Right lobe of liver (tissue), 6 donors: ENCODE measurements at regions not wholly inside any gene's neighbourhood (a gene's known extent, or its start where the extent isn't known, plus 50 kb on each side); places are given as distances from the start of the nearest gene placed in this dataset.

Experiments used
- ATAC-seq, 4 donors: fragments of 200-7000 bp; cut with Tn5 transposase; one replicate each; pipeline ENCODE4 v1.9.1; 2020; ENCODE audit warnings: mild to moderate bottlenecking in 4 of 4, moderate library complexity in 4 of 4
- DNase-seq, 3 donors: peaks; one replicate each; pipeline ENCODE4 v3.0.0-alpha.2; 2020
- H3K27ac ChIP-seq, 3 donors: fragments of 200-600 bp; one replicate each; pipeline ENCODE4 v1.8.0; 2022
- H3K27me3 ChIP-seq, 2 donors: fragments of 200-600 bp; one replicate each; pipeline ENCODE4 v1.8.0; 2022
- H3K36me3 ChIP-seq, 4 donors: fragments of 200-600 bp; sonication (generic) in 1 of 4; one replicate each; pipeline versions ENCODE4 v1.5.1 to v1.8.0; 2017 to 2022; ENCODE audit warnings: control low read depth in 1 of 4
- H3K4me1 ChIP-seq, 4 donors: fragments of 200-600 bp; sonication (generic) in 1 of 4; one replicate each; pipeline versions ENCODE4 v1.5.1 to v1.8.0; 2017 to 2022; ENCODE audit warnings: control low read depth in 1 of 4
- H3K4me3 ChIP-seq, 3 donors: fragments of 200-600 bp; one replicate each; pipeline ENCODE4 v1.8.0; 2022
- H3K9me3 ChIP-seq, 4 donors: fragments of 200-600 bp; sonication (generic) in 1 of 4; one replicate each; pipeline versions ENCODE4 v1.5.1 to v1.8.0; 2017 to 2022; ENCODE audit warnings: control low read depth in 1 of 4
- POLR2A ChIP-seq: fragments of 450-650 bp; IDR thresholded peaks from one replicate; pipeline ENCODE4 v1.6.1; 2017; ENCODE audit warnings: antibody characterized with exemption, mild to moderate bottlenecking
- WGBS: methylation state at CpG from one replicate; pipeline ENCODE4 v1.1.6; 2018; ENCODE audit warnings: low coverage, low lambda C conversion rate; ENCODE audit not compliant: insufficient coverage; ENCODE audit errors: missing lambda C conversion rate; 5-methylcytosine and 5-hydroxymethylcytosine counted together
- intact Hi-C, 2 donors: fragments of 100-400 bp; cut with DNase I; formaldehyde crosslinking; loops; one replicate each; pipeline versions ENCODE4 v1.11.2 to v1.14.1; 2022
- TF ChIP-seq, protein P1 (sequence below), 4 donors: fragments of 200-600 bp in 3 of 4; fragments of 450-650 bp in 1 of 4; IDR thresholded peaks; one replicate each; pipeline versions ENCODE4 v1.5.1 to v1.8.0; 2016 to 2022; ENCODE audit warnings: antibody characterized with exemption in 4 of 4, mild to moderate bottlenecking in 2 of 4
- donor health status: DM: no; HTN: yes; CAD: no.
- donor health status: DM: no; HTN: no; CAD: no.
- donor health status: DM: no; HTN: no; CAD: no.
- donor health status: DM: no; HTN: yes; CAD: no.
- donor health status: DM: no; HTN: yes; CAD: no.

DNA sequence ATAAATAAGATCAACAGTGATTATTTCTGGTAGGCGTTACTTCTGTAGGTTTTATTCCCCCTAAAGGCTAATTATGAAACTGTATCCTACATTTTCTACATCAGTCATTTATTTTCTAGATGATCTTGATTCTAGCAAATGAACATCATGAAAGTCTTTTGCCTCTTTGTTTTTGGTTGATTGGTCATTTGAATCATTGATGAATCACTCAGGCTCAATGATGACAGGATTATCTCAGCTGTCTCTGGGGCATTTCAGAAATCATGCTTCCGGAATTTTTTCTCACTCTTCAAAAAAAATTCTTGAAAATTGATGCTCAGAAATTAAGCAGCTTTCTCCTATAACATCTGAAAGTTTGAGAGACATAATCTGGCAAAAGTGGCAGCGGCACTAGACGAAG is 298.9 kb upstream of the TCF4 start:
- Histone ChIP-seq H3K9me3 (peaks cover 0 to 4% (median 0%) of the 10 kb centered on the region in 4 donors), H3K36me3 (no peaks in the 10 kb centered on the region), H3K27ac (no peak overlapping the region), H3K4me1 (no peaks in the 10 kb centered on the region), H3K27me3 (no peaks in the 10 kb centered on the region), H3K4me3 (no peak overlapping the region)
- DNase-seq (no peak), ATAC-seq (no peak)
- WGBS = 71% methylated on average over 4 of the region's 4 CpGs
- intact Hi-C loops = no loop called here
- TF ChIP-seq, protein P1, sequence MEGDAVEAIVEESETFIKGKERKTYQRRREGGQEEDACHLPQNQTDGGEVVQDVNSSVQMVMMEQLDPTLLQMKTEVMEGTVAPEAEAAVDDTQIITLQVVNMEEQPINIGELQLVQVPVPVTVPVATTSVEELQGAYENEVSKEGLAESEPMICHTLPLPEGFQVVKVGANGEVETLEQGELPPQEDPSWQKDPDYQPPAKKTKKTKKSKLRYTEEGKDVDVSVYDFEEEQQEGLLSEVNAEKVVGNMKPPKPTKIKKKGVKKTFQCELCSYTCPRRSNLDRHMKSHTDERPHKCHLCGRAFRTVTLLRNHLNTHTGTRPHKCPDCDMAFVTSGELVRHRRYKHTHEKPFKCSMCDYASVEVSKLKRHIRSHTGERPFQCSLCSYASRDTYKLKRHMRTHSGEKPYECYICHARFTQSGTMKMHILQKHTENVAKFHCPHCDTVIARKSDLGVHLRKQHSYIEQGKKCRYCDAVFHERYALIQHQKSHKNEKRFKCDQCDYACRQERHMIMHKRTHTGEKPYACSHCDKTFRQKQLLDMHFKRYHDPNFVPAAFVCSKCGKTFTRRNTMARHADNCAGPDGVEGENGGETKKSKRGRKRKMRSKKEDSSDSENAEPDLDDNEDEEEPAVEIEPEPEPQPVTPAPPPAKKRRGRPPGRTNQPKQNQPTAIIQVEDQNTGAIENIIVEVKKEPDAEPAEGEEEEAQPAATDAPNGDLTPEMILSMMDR (IDR thresholded peaks at IDR 0.05) = no peak

GRCh38 chr18:55884498-55884897 is 296.5 kb upstream of the TCF4 start:
- intact Hi-C loops = no loop called here
- Histone ChIP-seq H3K36me3 (no peaks in the 10 kb centered on the region), H3K27ac (no peak overlapping the region), H3K4me3 (no peak overlapping the region), H3K9me3 (peaks cover 0 to 4% (median 0%) of the 10 kb centered on the region in 4 donors), H3K4me1 (no peaks in the 10 kb centered on the region), H3K27me3 (no peaks in the 10 kb centered on the region)
- 22% methylated on average over 2 of the region's 2 CpGs for WGBS
- ATAC-seq = no peak
- TF ChIP-seq, protein P1 (IDR thresholded peaks at IDR 0.05) = no peak
- TF ChIP-seq POLR2A = no peak
- no peak for DNase-seq

GRCh38 chr18:55880617-55881016 is 292.6 kb upstream of the TCF4 start:
- no peaks in the 10 kb centered on the region for H3K9me3 ChIP-seq
- 60% methylated on average over 5 of the region's 8 CpGs for WGBS
- intact Hi-C loops = no loop called here
- no peaks in the 10 kb centered on the region for H3K27me3 ChIP-seq
- TF ChIP-seq, protein P1 (IDR thresholded peaks at IDR 0.05) = no peak
- TF ChIP-seq POLR2A = no peak
- DNase-seq (no peak), ATAC-seq (no peak)
- no peak overlapping the region for H3K4me3 ChIP-seq
- H3K27ac ChIP-seq = no peak overlapping the region
- no peaks in the 10 kb centered on the region for H3K36me3 ChIP-seq
- no peaks in the 10 kb centered on the region for H3K4me1 ChIP-seq

DNA sequence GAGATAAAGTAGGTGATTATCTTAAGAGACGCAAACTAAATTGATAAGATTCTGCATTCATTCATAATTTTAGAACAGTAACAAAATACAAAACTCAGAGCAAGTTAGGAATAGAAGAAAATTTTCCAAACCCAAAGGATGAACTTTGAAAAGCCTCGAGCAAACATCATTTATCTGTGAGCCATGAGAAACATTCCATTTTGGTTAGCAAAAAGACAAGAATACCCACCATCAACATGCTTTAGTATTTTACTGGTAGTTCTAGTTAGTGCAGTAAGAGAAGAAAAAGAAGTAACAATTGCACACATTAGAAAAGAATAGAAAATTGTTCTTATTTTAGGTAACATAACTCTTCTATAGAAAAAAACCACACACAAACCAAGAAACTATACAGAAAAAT is 291.3 kb upstream of the TCF4 start:
- Histone ChIP-seq H3K36me3 (no peaks in the 10 kb centered on the region), H3K27ac (no peak overlapping the region), H3K4me3 (no peak overlapping the region), H3K9me3 (no peaks in the 10 kb centered on the region), H3K4me1 (no peaks in the 10 kb centered on the region), H3K27me3 (no peaks in the 10 kb centered on the region)
- DNase-seq (no peak), ATAC-seq (no peak)
- intact Hi-C loops = no loop called here
- WGBS = 62% methylated on average over 2 of the region's 2 CpGs
- TF ChIP-seq, protein P1 (IDR thresholded peaks at IDR 0.05) = no peak
- no peak for TF ChIP-seq POLR2A

GRCh38 chr18:55878224-55878623 is 290.2 kb upstream of the TCF4 start:
- Histone ChIP-seq H3K27ac (no peak overlapping the region), H3K27me3 (no peaks in the 10 kb centered on the region), H3K4me3 (no peak overlapping the region), H3K36me3 (no peaks in the 10 kb centered on the region), H3K4me1 (no peaks in the 10 kb centered on the region), H3K9me3 (no peaks in the 10 kb centered on the region)
- no peak for ATAC-seq
- TF ChIP-seq, protein P1 (IDR thresholded peaks at IDR 0.05) = no peak
- TF ChIP-seq POLR2A = no peak
- intact Hi-C loops = no loop called here
- no peak for DNase-seq
- 29% methylated on average over 1 of the region's 1 CpG for WGBS
